GM12878 (cell line): ENCODE measurements at regions not wholly inside any gene's neighbourhood (a gene's known extent, or its start where the extent isn't known, plus 50 kb on each side); places are given as distances from the start of the nearest gene placed in this dataset.

Source experiments
- ATAC-seq: fragments of 200-7000 bp; cut with Tn5 transposase; 3 replicates; pipeline ENCODE4 v1.9.1; 2020; ENCODE audit warnings: mild to moderate bottlenecking, moderate library complexity
- BruUV-seq: library from RNA; stranded (reverse); fragments of 400-500 nt; replicated peaks from 2 replicates; lab custom pipeline; 2021; lab: Mats Ljungman, UMichigan
- CTCF ChIA-PET: fragments of 300-600 bp; sonication (Branson Sonifier 250); formaldehyde crosslinking; extraction: SDS; loops from one replicate; lab custom pipeline; 2021; ENCODE audit warnings: inconsistent platforms; lab: Yijun Ruan, JAX
- POLR2A ChIA-PET: fragments of 350-600 bp; formaldehyde crosslinking; extraction: SDS; loops from one replicate; lab custom pipeline; 2021; ENCODE audit warnings: inconsistent platforms; lab: Charles Lee
- RAD21 ChIA-PET: fragments of 300-600 bp; sonication (Branson Sonifier 250); formaldehyde crosslinking; loops from one replicate; lab custom pipeline; 2023; ENCODE audit warnings: antibody characterized with exemption; ENCODE audit not compliant: unreplicated experiment; lab: Charles Lee
- SMC1A ChIA-PET: fragments of 300-600 bp; sonication (Branson Sonifier 250); formaldehyde crosslinking; loops from one replicate; lab custom pipeline; 2023; ENCODE audit not compliant: unreplicated experiment, uncharacterized antibody; lab: Charles Lee
- DNase-seq: peaks from one replicate; pipeline ENCODE4 v3.0.0-alpha.2; 2011; ENCODE audit warnings: low read depth, low spot score
- FAIRE-seq: peaks from 3 replicates; lab custom pipeline; 2011; peaks lifted over from hg19 to GRCh38; lab: Jason Lieb, UNC
- H2AFZ ChIP-seq: 2 replicates; pipeline ENCODE4 v1.6.0; 2011; ENCODE audit warnings: low read depth, low read length, control low read depth; ENCODE audit not compliant: control insufficient read depth
- H3K27ac ChIP-seq: 2 replicates; pipeline ENCODE4 v1.5.1; 2011; ENCODE audit warnings: control low read depth; ENCODE audit not compliant: control insufficient read depth, insufficient read depth
- H3K27me3 ChIP-seq, 2 experiments: replicated peaks in 1 of 2; 2 replicates each; pipeline versions ENCODE4 v1.6.0 to v1.6.1; 2011; ENCODE audit warnings: low read length in 1 of 2; ENCODE audit not compliant: control insufficient read depth in 2 of 2, insufficient read depth in 2 of 2
- H3K36me3 ChIP-seq, 2 experiments: 2 replicates each; pipeline ENCODE4 v1.5.1; 2011; ENCODE audit warnings: low read length in 1 of 2; ENCODE audit not compliant: control insufficient read depth in 2 of 2, insufficient read depth in 2 of 2
- H3K4me1 ChIP-seq: 2 replicates; pipeline ENCODE4 v1.6.1; 2011; ENCODE audit warnings: mild to moderate bottlenecking, low read length, moderate library complexity, mixed read lengths; ENCODE audit not compliant: control insufficient read depth, insufficient read depth
- H3K4me2 ChIP-seq: 2 replicates; pipeline ENCODE4 v1.6.0; 2011; ENCODE audit warnings: control low read depth; ENCODE audit not compliant: control insufficient read depth, insufficient read depth
- H3K4me3 ChIP-seq: fragments of 200-600 bp; sonication (generic); 2 replicates; pipeline ENCODE4 v1.5.1; 2016
- H3K79me2 ChIP-seq: 2 replicates; pipeline ENCODE4 v1.6.0; 2011; ENCODE audit warnings: low read length; ENCODE audit not compliant: control insufficient read depth, insufficient read depth
- H3K9ac ChIP-seq: 2 replicates; pipeline ENCODE4 v1.8.0; 2011; ENCODE audit warnings: low read length, control low read depth, mixed read lengths; ENCODE audit not compliant: control insufficient read depth, insufficient read depth
- H3K9me3 ChIP-seq: replicated peaks from 3 replicates; pipeline ENCODE4 v1.5.1; 2011; ENCODE audit warnings: mild to moderate bottlenecking, low read length; ENCODE audit not compliant: control insufficient read depth, insufficient read depth
- H4K20me1 ChIP-seq: 2 replicates; pipeline ENCODE4 v1.6.0; 2011; ENCODE audit not compliant: control insufficient read depth, insufficient read depth
- BCL3 ChIP-seq: IDR thresholded peaks from 2 replicates; pipeline ENCODE4 v1.6.1; 2011; ENCODE audit warnings: borderline replicate concordance, low read depth, mild to moderate bottlenecking, moderate library complexity, low read length; ENCODE audit not compliant: insufficient read depth, poor library complexity, severe bottlenecking
- RFX5 ChIP-seq: IDR thresholded peaks from 2 replicates; pipeline ENCODE4 v1.6.1; 2011; ENCODE audit warnings: low read depth, low read length, improper control_type of control experiment
- ZBED1 ChIP-seq: IDR thresholded peaks from 2 replicates; pipeline ENCODE4 v1.6.1; 2016; ENCODE audit warnings: borderline replicate concordance
- WGBS: methylation state at CpG from one replicate; pipeline ENCODE4 v1.1.6; 2016; ENCODE audit warnings: low lambda C conversion rate; ENCODE audit not compliant: insufficient replicate concordance, insufficient coverage; ENCODE audit errors: missing lambda C conversion rate; 5-methylcytosine and 5-hydroxymethylcytosine counted together
- in situ Hi-C: fragments of 300-500 bp; cut with MboI; formaldehyde crosslinking; loops from 9 replicates; pipeline ENCODE4 v1.14.3; 2018; ENCODE audit warnings: mixed read lengths
- intact Hi-C: fragments of 100-400 bp; cut with micrococcal nuclease; formaldehyde crosslinking; loops from one replicate; pipeline ENCODE4 v1.14.2; 2022; ENCODE audit not compliant: unreplicated experiment

- Histone ChIP-seq H3K27ac (no peak overlapping the region), H3K79me2 (no peaks in the 10 kb centered on the region), H3K36me3 (no peaks in the 10 kb centered on the region), H3K27me3 (peaks cover 0 to 5% of the 10 kb centered on the region in 2 experiments), H3K9ac (no peak overlapping the region), H2AFZ (no peak overlapping the region), H3K4me1 (no peaks in the 10 kb centered on the region), H3K4me2 (no peak overlapping the region), H3K4me3 (no peak overlapping the region), H3K9me3 (no peaks in the 10 kb centered on the region), H4K20me1 (no peaks in the 10 kb centered on the region)
- CTCF ChIA-PET: no interaction called here
- 29% methylated on average over 5 of the region's 5 CpGs for WGBS
- FAIRE-seq (no peak), ATAC-seq (no peak), DNase-seq (no peak)
- intact Hi-C loops: no loop called here
- POLR2A ChIA-PET: interaction anchor here (0.6 kb wide), 1 partner anchor 485 kb away, joined by 5 read pairs; no protein-coding TSS in a partner anchor
- TF ChIP-seq RFX5: no peak
- no peak for TF ChIP-seq ZBED1
- BruUV-seq: no TSS peak
- SMC1A ChIA-PET: no interaction called here
- in situ Hi-C loops: no loop called here
- RAD21 ChIA-PET: interaction anchor here (0.6 kb wide), 1 partner anchor 9 kb away, joined by 3 read pairs; no protein-coding TSS in a partner anchor
These were observed 72.3 kb downstream of the MCFD2 start for GRCh38 chr2:46843316-46843715.

- no peak for ATAC-seq
- H3K36me3 ChIP-seq: no peaks in the 10 kb centered on the region
- TF ChIP-seq BCL3: no peak
- H3K9ac ChIP-seq: no peak overlapping the region
- POLR2A ChIA-PET: interaction anchor here (0.6 kb wide), 1 partner anchor 486 kb away, joined by 5 read pairs; no protein-coding TSS in a partner anchor
- intact Hi-C loops: no loop called here
- peaks cover 0 to 4% of the 10 kb centered on the region in 2 experiments for H3K27me3 ChIP-seq
- no TSS peak for BruUV-seq
- 50% methylated on average over 7 of the region's 7 CpGs for WGBS
- CTCF ChIA-PET: no interaction called here
- no peaks in the 10 kb centered on the region for H3K79me2 ChIP-seq
- H3K9me3 ChIP-seq: no peaks in the 10 kb centered on the region
- no peak overlapping the region for H3K4me2 ChIP-seq
- H4K20me1 ChIP-seq: no peaks in the 10 kb centered on the region
- in situ Hi-C loops: no loop called here
- no peaks in the 10 kb centered on the region for H3K4me1 ChIP-seq
- H2AFZ ChIP-seq: no peak overlapping the region
- H3K4me3 ChIP-seq: no peak overlapping the region
- no peak overlapping the region for H3K27ac ChIP-seq
- SMC1A ChIA-PET: no interaction called here
- no peak for DNase-seq
- RAD21 ChIA-PET: interaction anchor here (0.6 kb wide), 1 partner anchor 10 kb away, joined by 3 read pairs; no protein-coding TSS in a partner anchor
- FAIRE-seq: no peak
These were observed 72.7 kb downstream of the MCFD2 start for GRCh38 chr2:46842876-46843275.
